Colonic mucosa (tissue), 4 donors: ENCODE measurements at regions not wholly inside any gene's neighbourhood (a gene's known extent, or its start where the extent isn't known, plus 50 kb on each side); places are given as distances from the start of the nearest gene placed in this dataset.
A peak's percentile ranks its signal among the peaks of the same experiment; 100 is the strongest.

ENCODE experiments used
- DNase-seq: peaks from one replicate; pipeline ENCODE4 v3.0.0-alpha.2; 2020
- H3K27ac ChIP-seq: fragments of 200-600 bp; one replicate; pipeline ENCODE4 v1.8.0; 2021
- H3K27me3 ChIP-seq: fragments of 200-600 bp; one replicate; pipeline ENCODE4 v1.8.0; 2021
- H3K36me3 ChIP-seq: fragments of 200-600 bp; one replicate; pipeline ENCODE4 v1.8.0; 2021
- H3K4me1 ChIP-seq: fragments of 200-600 bp; one replicate; pipeline ENCODE4 v1.8.0; 2021; ENCODE audit warnings: mild to moderate bottlenecking
- H3K4me3 ChIP-seq: fragments of 200-600 bp; one replicate; pipeline ENCODE4 v1.8.0; 2021
- H3K9ac ChIP-seq, 2 donors: one replicate each; pipeline ENCODE4 v1.7.0; 2013; ENCODE audit warnings: control low read depth in 2 of 2, low read depth in 2 of 2, low read length in 2 of 2
- H3K9me3 ChIP-seq: fragments of 200-600 bp; one replicate; pipeline ENCODE4 v1.8.0; 2021
- intact Hi-C: fragments of 100-400 bp; cut with DNase I; formaldehyde crosslinking; loops from one replicate; pipeline ENCODE4 v1.14.1; 2022
- TF ChIP-seq, protein P1 (sequence below): fragments of 200-600 bp; IDR thresholded peaks from one replicate; pipeline ENCODE4 v1.8.0; 2022; ENCODE audit warnings: antibody characterized with exemption, mild to moderate bottlenecking
- donor health status: healthy.
- donor health status: DM: no; HTN: no; CAD: no.
- donor health status: DM: no; HTN: no; CAD: no.

DNA sequence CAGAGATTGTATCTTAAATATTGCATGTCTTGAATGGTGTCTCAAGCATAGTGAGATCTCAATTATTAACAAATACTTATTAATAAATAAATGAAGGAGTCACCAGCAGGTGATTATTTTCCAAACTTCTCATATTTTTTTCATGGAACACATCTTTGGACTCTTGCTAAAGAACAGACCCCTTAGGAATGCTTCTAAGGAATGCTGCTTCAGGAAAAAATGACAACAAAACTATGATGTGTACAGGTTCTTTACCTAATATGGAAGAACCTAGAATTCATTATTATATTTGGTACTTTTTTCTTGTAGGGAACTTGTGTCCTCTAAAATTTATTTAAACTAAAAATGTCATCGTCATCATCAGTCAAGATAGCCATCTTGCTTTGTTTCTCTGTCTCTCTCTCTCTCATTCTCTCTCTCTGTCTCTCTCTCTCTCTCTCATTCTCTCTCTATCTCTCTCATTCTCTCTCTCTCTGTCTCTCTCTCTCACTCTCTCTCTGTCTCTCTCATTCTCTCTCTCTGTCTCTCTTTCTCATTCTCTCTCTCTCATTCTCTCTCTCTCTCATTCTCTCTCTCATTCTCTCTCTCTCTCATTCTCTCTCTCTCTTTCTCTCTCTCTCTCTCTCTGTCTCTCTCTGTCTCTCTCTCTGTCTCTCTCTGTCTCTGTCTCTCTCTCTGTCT lies 63.0 kb upstream of the ETS2 start:
- peak overlapping the region; percentile 75 for H3K27ac ChIP-seq
- TF ChIP-seq, protein P1, sequence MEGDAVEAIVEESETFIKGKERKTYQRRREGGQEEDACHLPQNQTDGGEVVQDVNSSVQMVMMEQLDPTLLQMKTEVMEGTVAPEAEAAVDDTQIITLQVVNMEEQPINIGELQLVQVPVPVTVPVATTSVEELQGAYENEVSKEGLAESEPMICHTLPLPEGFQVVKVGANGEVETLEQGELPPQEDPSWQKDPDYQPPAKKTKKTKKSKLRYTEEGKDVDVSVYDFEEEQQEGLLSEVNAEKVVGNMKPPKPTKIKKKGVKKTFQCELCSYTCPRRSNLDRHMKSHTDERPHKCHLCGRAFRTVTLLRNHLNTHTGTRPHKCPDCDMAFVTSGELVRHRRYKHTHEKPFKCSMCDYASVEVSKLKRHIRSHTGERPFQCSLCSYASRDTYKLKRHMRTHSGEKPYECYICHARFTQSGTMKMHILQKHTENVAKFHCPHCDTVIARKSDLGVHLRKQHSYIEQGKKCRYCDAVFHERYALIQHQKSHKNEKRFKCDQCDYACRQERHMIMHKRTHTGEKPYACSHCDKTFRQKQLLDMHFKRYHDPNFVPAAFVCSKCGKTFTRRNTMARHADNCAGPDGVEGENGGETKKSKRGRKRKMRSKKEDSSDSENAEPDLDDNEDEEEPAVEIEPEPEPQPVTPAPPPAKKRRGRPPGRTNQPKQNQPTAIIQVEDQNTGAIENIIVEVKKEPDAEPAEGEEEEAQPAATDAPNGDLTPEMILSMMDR, result no peak
- H3K9ac ChIP-seq, result no peak overlapping the region
- intact Hi-C loops, result no loop called here
- H3K27me3 ChIP-seq, result no peaks in the 10 kb centered on the region
- peaks cover 3% of the 10 kb centered on the region for H3K4me1 ChIP-seq
- DNase-seq, result no peak
- H3K9me3 ChIP-seq, result no peaks in the 10 kb centered on the region
- H3K36me3 ChIP-seq, result no peaks in the 10 kb centered on the region
- H3K4me3 ChIP-seq, result no peak overlapping the region

DNA sequence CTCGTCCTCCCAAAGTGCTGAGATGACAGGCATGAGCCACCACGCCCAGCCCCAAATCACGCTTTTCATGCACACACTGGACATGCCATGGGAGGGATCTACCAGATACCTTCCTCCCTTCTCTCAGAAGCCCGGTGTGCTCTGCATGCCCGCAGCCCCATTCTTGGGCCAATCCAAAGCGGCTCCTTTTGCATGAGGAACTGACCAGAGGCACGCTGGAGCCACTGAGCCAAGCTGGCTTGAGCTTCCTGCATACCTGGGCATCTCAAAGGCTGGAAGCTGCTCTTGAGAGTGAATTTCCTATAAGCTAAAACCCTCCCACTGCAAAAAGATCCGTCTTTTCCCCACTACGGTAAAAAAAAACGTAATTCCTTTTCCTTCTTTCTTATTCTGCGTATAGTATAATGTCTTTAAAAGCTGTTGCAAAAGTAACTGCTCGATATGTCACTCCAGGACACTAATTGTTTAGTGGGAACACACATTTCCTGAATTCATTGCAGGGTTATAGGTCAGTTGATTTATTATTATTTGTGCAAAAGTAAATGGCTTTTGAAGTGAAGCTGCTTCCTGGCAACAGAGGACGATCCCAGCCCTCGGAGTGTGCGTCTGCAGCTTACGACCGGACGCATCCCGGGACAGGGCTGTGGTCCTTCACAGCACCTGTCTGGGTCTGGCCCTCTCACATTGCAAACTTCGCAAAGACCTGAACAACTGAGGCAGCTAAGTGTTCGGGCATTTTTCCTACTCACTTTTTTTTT lies 61.8 kb upstream of the ETS2 start:
- intact Hi-C loops, result no loop called here
- TF ChIP-seq, protein P1, result no peak
- H3K4me3 ChIP-seq, result no peak overlapping the region

GRCh38 chr21:38744861-38745260 lies 60.9 kb upstream of the ETS2 start:
- peaks cover 3% of the 10 kb centered on the region for H3K4me1 ChIP-seq

More for the DNA sequence above, 61.8 kb upstream of the ETS2 start:
- Histone ChIP-seq H3K9me3 (no peaks in the 10 kb centered on the region), H3K4me1 (peaks cover 3% of the 10 kb centered on the region), H3K27me3 (no peaks in the 10 kb centered on the region), H3K36me3 (no peaks in the 10 kb centered on the region), H3K9ac (no peak overlapping the region), H3K27ac (no peak overlapping the region)
- DNase-seq, result no peak

GRCh38 chr21:38747810-38748209 lies 57.9 kb upstream of the ETS2 start:
- TF ChIP-seq, protein P1, result no peak
- H3K9me3 ChIP-seq, result no peaks in the 10 kb centered on the region
- no peak overlapping the region for H3K27ac ChIP-seq
- no peak for DNase-seq
- no peak overlapping the region for H3K4me3 ChIP-seq
- peak overlapping the region in 1 of 2 donors; percentile 55 for H3K9ac ChIP-seq
- no peaks in the 10 kb centered on the region for H3K27me3 ChIP-seq
- no peaks in the 10 kb centered on the region for H3K36me3 ChIP-seq
- intact Hi-C loops, result loop anchor here (5.0 kb wide), 1 partner anchor 39 kb away; no protein-coding TSS in a partner anchor
- H3K4me1 ChIP-seq, result no peaks in the 10 kb centered on the region

More at GRCh38 chr21:38744861-38745260, 60.9 kb upstream of the ETS2 start:
- Histone ChIP-seq H3K4me3 (no peak overlapping the region), H3K27ac (no peak overlapping the region), H3K9me3 (no peaks in the 10 kb centered on the region), H3K36me3 (no peaks in the 10 kb centered on the region), H3K27me3 (no peaks in the 10 kb centered on the region), H3K9ac (no peak overlapping the region)
- no peak for DNase-seq
- intact Hi-C loops, result loop anchor here (5.0 kb wide), 1 partner anchor 42 kb away; no protein-coding TSS in a partner anchor
- TF ChIP-seq, protein P1, result no peak

DNA sequence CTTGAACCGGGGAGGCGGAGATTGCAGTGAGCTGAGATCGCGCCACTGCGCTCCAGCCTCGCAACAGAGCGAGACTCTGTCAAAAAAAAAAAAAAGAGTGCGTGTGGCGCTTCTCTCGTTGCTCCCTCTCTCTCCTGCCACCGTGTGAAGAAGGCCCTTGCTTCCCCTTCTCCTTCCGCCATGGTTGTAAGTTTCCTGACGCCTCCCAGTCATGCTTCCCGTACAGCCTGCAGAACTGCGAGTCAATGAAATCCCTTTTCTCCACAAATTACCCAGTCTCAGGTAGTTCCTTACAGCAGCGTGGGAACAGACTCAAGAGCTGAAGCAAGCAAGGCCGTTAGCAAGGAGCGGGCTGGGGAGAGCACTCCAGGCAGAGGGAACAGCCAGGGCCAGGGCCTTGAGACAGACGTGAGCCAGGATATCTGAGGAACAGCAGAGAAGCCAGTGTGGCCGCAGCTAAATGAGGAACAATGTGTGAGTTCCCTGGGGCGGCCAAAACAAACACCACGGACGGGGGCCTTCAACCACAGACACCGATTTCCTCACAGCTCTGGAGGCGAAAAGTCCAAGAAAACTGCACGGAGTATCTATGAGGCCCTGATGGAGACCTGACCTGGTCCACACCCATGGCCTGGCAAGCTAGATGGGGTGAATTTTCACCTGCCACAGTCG lies 54.2 kb upstream of the ETS2 start:
- TF ChIP-seq, protein P1, result no peak
- no peaks in the 10 kb centered on the region for H3K4me1 ChIP-seq
- no peak overlapping the region for H3K27ac ChIP-seq
- intact Hi-C loops, result no loop called here
- DNase-seq, result no peak
- H3K9ac ChIP-seq, result no peak overlapping the region
- no peaks in the 10 kb centered on the region for H3K36me3 ChIP-seq
- H3K4me3 ChIP-seq, result no peak overlapping the region
- no peaks in the 10 kb centered on the region for H3K9me3 ChIP-seq
- no peaks in the 10 kb centered on the region for H3K27me3 ChIP-seq
